GM23338 (cell line): ENCODE measurements at regions not wholly inside any gene's neighbourhood (a gene's known extent, or its start where the extent isn't known, plus 50 kb on each side); places are given as distances from the start of the nearest gene placed in this dataset.

Experiments
- EZH2 ChIP-seq: fragments of 200-600 bp; sonication (generic); IDR thresholded peaks from one replicate; pipeline ENCODE4 v1.8.0; 2017; ENCODE audit warnings: antibody characterized with exemption, mild to moderate bottlenecking, low read depth; ENCODE audit not compliant: unreplicated experiment
- EZH2phosphoT487 ChIP-seq: fragments of 200-600 bp; sonication (generic); IDR thresholded peaks from one replicate; pipeline ENCODE4 v1.8.1; 2018; ENCODE audit warnings: antibody characterized with exemption; ENCODE audit not compliant: unreplicated experiment
- POLR2AphosphoS5 ChIP-seq: IDR thresholded peaks from 2 replicates; pipeline ENCODE4 v1.6.1; 2016; ENCODE audit warnings: antibody characterized with exemption, low read depth
- REST ChIP-seq: IDR thresholded peaks from one replicate; pipeline ENCODE4 v1.6.1; 2018; ENCODE audit warnings: antibody characterized with exemption; ENCODE audit not compliant: unreplicated experiment
- TF ChIP-seq, protein P1 (sequence below), 2 experiments: fragments of 200-600 bp in 1 of 2; sonication (generic) in 1 of 2; conservative IDR thresholded peaks; 2 replicates each; pipeline versions ENCODE4 v1.5.1 to v1.6.1; 2016 to 2017; ENCODE audit warnings: antibody characterized with exemption in 2 of 2, low read depth in 2 of 2, mild to moderate bottlenecking in 2 of 2, moderate library complexity in 1 of 2

DNA sequence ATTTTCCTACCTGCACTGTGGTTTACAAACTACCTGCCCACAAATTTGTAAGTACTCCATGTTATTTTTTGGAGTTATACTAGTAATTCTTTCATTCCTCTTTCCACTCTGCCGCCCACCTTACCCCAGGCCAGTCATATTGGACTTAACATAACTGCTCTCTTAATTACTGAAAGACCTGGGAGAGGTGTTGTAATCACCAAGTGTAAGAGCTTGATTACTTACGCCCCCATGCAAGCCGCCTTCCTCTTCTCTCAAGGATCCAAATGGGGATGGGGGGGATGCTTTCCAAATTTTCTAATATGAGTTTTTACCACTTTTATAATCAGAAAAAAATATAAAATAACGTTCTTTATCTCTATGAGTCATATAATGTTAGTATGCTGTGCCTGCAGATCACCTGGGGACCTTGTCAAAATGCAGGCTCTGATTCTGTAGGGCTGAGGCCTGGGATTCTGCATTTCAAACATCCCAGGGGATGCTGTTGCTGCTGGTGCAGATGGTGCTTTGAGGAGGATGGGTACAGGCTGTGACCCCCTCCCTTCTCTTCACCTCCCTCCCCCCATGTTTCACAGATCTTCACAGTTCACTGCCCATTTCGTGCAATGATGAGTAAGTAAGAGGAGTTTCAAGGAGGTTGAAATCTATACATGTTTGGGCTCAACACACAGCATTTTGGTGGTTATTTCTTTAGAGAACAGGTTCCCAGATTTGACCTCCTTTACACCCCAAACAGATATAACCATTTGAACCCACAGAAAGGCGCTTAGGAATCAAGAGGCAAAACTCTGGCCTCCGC, 87.3 kb downstream of the SEC61B start:
- TF ChIP-seq, protein P1, sequence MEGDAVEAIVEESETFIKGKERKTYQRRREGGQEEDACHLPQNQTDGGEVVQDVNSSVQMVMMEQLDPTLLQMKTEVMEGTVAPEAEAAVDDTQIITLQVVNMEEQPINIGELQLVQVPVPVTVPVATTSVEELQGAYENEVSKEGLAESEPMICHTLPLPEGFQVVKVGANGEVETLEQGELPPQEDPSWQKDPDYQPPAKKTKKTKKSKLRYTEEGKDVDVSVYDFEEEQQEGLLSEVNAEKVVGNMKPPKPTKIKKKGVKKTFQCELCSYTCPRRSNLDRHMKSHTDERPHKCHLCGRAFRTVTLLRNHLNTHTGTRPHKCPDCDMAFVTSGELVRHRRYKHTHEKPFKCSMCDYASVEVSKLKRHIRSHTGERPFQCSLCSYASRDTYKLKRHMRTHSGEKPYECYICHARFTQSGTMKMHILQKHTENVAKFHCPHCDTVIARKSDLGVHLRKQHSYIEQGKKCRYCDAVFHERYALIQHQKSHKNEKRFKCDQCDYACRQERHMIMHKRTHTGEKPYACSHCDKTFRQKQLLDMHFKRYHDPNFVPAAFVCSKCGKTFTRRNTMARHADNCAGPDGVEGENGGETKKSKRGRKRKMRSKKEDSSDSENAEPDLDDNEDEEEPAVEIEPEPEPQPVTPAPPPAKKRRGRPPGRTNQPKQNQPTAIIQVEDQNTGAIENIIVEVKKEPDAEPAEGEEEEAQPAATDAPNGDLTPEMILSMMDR (conservative IDR thresholded peaks at IDR 0.05; ENCODE audit: low read depth in 2 of 2), result no peak
- TF ChIP-seq POLR2AphosphoS5 (no peak), EZH2 (no peak), EZH2phosphoT487 (no peak), REST (no peak)
